GM13976 (cell line): ENCODE measurements at regions not wholly inside any gene's neighbourhood (a gene's known extent, or its start where the extent isn't known, plus 50 kb on each side); places are given as distances from the start of the nearest gene placed in this dataset.
"Not testable (repeated sequence)": the region's sequence is repeated elsewhere in the genome, so short reads cannot be mapped to it uniquely, and the experiment has no call there.

Experiments used
- DNase-seq: peaks from one replicate; pipeline ENCODE4 v3.0.0; 2012; ENCODE audit warnings: low spot score
- CTCF ChIP-seq: IDR thresholded peaks from 2 replicates; pipeline ENCODE4 v1.5.1; 2012; ENCODE audit warnings: borderline replicate concordance, mild to moderate bottlenecking; ENCODE audit not compliant: insufficient read depth; ENCODE audit errors: extremely low read depth, missing control alignments, control extremely low read depth
- in situ Hi-C: fragments of 300-500 bp; cut with MboI; formaldehyde crosslinking; loops from one replicate; pipeline ENCODE4 v1.12.0; 2022; ENCODE audit warnings: low sequenced_read_pairs, mixed read lengths, inconsistent platforms; ENCODE audit not compliant: unreplicated experiment

GRCh38 chr17:30600060-30600829 lies 123.0 kb downstream of the GOSR1 start:
- in situ Hi-C loops: no loop called here
- DNase-seq: peak; percentile 86
- TF ChIP-seq CTCF: peak; percentile 31

- no peak for TF ChIP-seq CTCF
- DNase-seq: no peak
- in situ Hi-C loops: no loop called here
These were observed 122.3 kb downstream of the GOSR1 start for GRCh38 chr17:30599428-30600059.

- no peak for DNase-seq
- no peak for TF ChIP-seq CTCF
- in situ Hi-C loops: no loop called here
These were observed 120.6 kb downstream of the GOSR1 start for GRCh38 chr17:30597776-30598288.

- in situ Hi-C loops: not testable (repeated sequence)
These were observed 120.0 kb downstream of the GOSR1 start for GRCh38 chr17:30596948-30597775.

GRCh38 chr17:30594953-30595371 lies 117.8 kb downstream of the GOSR1 start:
- in situ Hi-C loops, DNase-seq: not testable (repeated sequence)

More at GRCh38 chr17:30596948-30597775, 120.0 kb downstream of the GOSR1 start:
- not testable (repeated sequence) for DNase-seq

GRCh38 chr17:30594223-30594952 lies 117.2 kb downstream of the GOSR1 start:
- DNase-seq: no peak
- no peak for TF ChIP-seq CTCF
- in situ Hi-C loops: no loop called here

- no peak for DNase-seq
- in situ Hi-C loops: no loop called here
- no peak for TF ChIP-seq CTCF
These were observed 113.0 kb downstream of the GOSR1 start for GRCh38 chr17:30590081-30590733.
